Brain microvascular endothelial cell (primary cell): ENCODE measurements at regions not wholly inside any gene's neighbourhood (a gene's known extent, or its start where the extent isn't known, plus 50 kb on each side); places are given as distances from the start of the nearest gene placed in this dataset.

Experiments used
- DNase-seq: peaks from one replicate; pipeline ENCODE4 v3.0.0-alpha.2; 2020
- H3K27ac ChIP-seq: fragments of 250-450 bp; sonication (Bioruptor Pico); 2 replicates; pipeline ENCODE4 v1.5.1; 2020; ENCODE audit warnings: mild to moderate bottlenecking, moderate library complexity
- H3K27me3 ChIP-seq: fragments of 250-450 bp; sonication (Bioruptor Pico); replicated peaks from 2 replicates; pipeline ENCODE4 v1.5.1; 2020; ENCODE audit warnings: mild to moderate bottlenecking
- H3K36me3 ChIP-seq: fragments of 250-450 bp; sonication (Bioruptor Pico); replicated peaks from 2 replicates; pipeline ENCODE4 v1.5.1; 2020; ENCODE audit warnings: mild to moderate bottlenecking
- H3K4me3 ChIP-seq: 2 replicates; pipeline ENCODE4 v1.5.1; 2011; ENCODE audit warnings: low read depth, mild to moderate bottlenecking, control low read depth, low read length, moderate library complexity
- in situ Hi-C: cut with HindIII; loops from 2 replicates; pipeline ENCODE4 v1.10.0; 2017; ENCODE audit warnings: low sequenced_read_pairs, low pct_ligation_motif_present
- TF ChIP-seq, protein P1 (sequence below): IDR thresholded peaks from 2 replicates; pipeline ENCODE4 v1.5.1; 2011; ENCODE audit warnings: low read depth, mild to moderate bottlenecking, moderate library complexity, low read length, control low read depth, inconsistent platforms; ENCODE audit errors: missing control alignments

DNA sequence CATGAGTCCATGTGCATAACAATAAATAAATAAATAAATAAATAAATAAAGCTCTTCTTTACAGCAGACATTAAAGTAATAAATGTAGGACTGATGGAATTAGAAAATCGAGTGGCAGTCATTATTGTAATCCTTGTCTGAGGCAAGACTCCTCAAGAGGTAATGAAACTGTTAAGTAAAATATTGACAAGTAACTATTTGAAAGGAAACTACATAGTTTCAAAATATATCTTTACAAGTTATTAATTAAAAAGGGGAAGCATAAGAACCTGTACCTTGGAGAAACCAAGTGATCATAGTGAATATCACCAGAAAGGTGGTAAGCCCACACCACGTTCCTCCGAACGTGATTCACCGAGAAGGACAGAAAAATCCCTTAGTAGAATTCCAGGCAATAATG, 285.6 kb upstream of the SORCS1 start:
- TF ChIP-seq, protein P1, sequence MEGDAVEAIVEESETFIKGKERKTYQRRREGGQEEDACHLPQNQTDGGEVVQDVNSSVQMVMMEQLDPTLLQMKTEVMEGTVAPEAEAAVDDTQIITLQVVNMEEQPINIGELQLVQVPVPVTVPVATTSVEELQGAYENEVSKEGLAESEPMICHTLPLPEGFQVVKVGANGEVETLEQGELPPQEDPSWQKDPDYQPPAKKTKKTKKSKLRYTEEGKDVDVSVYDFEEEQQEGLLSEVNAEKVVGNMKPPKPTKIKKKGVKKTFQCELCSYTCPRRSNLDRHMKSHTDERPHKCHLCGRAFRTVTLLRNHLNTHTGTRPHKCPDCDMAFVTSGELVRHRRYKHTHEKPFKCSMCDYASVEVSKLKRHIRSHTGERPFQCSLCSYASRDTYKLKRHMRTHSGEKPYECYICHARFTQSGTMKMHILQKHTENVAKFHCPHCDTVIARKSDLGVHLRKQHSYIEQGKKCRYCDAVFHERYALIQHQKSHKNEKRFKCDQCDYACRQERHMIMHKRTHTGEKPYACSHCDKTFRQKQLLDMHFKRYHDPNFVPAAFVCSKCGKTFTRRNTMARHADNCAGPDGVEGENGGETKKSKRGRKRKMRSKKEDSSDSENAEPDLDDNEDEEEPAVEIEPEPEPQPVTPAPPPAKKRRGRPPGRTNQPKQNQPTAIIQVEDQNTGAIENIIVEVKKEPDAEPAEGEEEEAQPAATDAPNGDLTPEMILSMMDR, result no peak
- H3K4me3 ChIP-seq, result no peak overlapping the region
- no peaks in the 10 kb centered on the region for H3K36me3 ChIP-seq
- H3K27me3 ChIP-seq, result no peaks in the 10 kb centered on the region
- in situ Hi-C loops, result no loop called here
- H3K27ac ChIP-seq, result no peak overlapping the region
- DNase-seq, result no peak

DNA sequence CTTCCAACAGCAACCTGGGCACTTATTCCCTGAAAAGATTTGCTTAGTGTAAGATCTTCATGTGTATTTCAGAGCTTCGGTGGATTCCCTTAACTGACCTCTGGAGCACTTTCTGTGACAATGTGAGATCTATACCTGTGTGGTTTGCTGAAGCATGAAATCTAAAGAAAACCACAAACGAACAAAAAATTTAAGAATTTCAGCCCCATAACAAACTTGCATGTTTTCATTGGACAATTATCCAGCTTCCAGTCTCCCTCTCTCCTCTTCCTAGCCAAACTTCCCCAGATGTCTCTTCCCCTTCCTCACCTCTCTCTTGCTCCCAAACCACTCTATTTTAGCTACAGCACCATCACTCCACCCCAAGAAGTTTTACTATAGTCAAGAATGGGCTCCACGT, 279.9 kb upstream of the SORCS1 start:
- no peaks in the 10 kb centered on the region for H3K36me3 ChIP-seq
- DNase-seq, result no peak
- H3K27ac ChIP-seq, result no peak overlapping the region
- in situ Hi-C loops, result no loop called here
- no peaks in the 10 kb centered on the region for H3K27me3 ChIP-seq
- TF ChIP-seq, protein P1, result no peak
- no peak overlapping the region for H3K4me3 ChIP-seq

DNA sequence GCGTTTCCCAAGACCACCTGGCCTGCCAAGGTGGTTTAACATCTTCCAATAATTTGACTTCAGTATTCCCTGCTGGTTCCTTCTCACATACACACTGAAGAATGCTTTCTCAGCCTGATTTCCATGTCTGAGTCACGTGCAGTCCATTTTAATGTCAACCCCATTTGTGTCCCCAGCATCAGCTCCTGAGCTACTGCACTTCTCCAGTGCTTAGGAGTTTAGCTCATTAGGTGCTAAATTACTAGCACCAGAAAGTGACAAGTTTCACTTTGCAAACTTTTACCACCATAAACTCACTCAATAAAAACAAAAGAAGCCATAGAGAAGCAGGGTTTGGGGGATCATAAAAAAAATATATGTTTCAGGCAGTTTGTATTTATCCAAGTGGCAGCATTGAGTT, 279.3 kb upstream of the SORCS1 start:
- Histone ChIP-seq H3K4me3 (no peak overlapping the region), H3K36me3 (no peaks in the 10 kb centered on the region), H3K27ac (no peak overlapping the region), H3K27me3 (no peaks in the 10 kb centered on the region)
- DNase-seq, result no peak
- in situ Hi-C loops, result no loop called here
- TF ChIP-seq, protein P1, result no peak

DNA sequence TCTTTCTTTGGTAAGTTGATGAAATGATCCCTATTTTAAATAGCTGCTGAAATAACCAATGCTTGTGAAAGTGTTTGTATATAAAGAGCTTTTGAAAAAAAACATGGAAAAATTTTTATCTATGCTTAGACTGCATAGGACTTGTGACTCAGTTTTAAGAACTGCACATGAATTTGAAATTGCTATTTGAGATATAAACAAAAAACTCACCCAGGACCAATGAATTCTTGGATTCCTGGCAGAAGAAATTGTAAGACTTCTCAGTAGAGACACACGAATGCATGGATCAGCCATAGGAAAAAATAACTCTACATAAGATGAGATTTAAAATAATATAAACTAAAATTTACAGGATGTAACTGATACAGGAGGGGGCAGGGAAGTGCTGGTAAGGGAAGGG, 278.8 kb upstream of the SORCS1 start:
- in situ Hi-C loops, result no loop called here
- TF ChIP-seq, protein P1, result no peak
- Histone ChIP-seq H3K27ac (no peak overlapping the region), H3K4me3 (no peak overlapping the region), H3K27me3 (no peaks in the 10 kb centered on the region), H3K36me3 (no peaks in the 10 kb centered on the region)
- no peak for DNase-seq

DNA sequence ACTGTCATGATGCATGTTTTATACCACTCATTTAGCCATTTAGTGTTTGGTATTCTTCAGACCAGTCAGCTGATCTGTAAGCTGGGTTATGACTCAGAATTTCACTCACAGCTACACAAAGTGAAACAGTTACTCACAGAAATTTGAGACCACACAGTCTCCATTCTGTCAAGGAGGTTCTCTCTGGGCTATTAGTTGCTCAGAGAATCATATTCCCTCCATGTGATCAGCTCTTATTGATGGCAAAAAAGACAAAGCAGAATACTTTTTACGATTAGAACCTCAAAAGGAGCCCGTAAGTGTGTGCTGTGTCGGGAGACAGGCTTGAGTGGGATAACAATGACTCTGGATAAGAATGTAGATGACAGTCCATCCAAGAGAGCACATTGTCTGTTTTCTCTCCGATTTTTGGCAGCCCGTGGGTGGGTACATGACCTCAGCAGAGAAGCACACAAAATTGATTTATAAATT, 277.6 kb upstream of the SORCS1 start:
- Histone ChIP-seq H3K36me3 (no peaks in the 10 kb centered on the region), H3K4me3 (peak overlapping the region; percentile 9), H3K27me3 (no peaks in the 10 kb centered on the region), H3K27ac (no peak overlapping the region)
- TF ChIP-seq, protein P1, result no peak
- DNase-seq, result no peak
- in situ Hi-C loops, result no loop called here

DNA sequence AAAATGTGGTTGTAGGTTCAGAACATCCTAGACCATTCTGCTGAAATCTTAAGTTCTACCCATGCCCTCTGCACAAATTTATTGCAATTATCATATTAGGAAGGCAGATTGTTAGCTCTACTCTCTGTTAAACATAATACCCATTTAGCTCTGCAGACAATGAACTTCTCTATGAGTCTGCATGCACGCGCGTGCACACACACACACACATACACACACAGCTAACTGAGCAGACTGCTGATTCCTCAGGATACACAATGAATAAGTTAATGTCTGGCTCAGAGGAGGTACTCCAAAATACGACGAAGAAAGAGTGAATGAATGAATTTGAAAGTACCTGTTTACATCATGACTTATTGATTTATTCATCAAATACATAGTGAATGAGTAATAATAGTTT, 276.2 kb upstream of the SORCS1 start:
- TF ChIP-seq, protein P1, result no peak
- Histone ChIP-seq H3K27ac (no peak overlapping the region), H3K36me3 (no peaks in the 10 kb centered on the region), H3K27me3 (no peaks in the 10 kb centered on the region), H3K4me3 (no peak overlapping the region)
- in situ Hi-C loops, result no loop called here
- DNase-seq, result no peak
